ENCODE measurements at regions not wholly inside any gene's neighbourhood (a gene's known extent, or its start where the extent isn't known, plus 50 kb on each side); places are given as distances from the start of the nearest gene placed in this dataset.
"Not testable (repeated sequence)": the region's sequence is repeated elsewhere in the genome, so short reads cannot be mapped to it uniquely, and the experiment has no call there.

DNA sequence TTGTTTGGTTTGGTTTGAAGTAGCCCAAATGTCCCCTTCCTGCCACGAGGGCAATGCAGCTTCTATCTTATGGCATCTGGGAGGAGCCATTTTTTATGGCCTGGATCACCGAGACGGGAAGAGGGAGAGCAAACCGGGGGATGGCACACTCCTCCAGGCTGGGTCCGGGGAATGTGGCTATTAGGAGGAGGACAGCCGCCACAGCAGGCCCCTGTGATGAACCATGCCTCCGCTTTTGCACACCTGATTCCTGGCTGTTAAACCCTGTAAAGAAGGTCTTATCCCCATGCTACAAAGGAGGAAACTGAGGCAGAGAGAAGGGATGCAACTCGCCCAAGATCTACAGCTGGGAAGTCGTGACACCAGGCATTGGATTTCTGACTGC lies 157.6 kb downstream of the OR4M2 start:
- no peak for DNase-seq (ENCODE audit: low read depth, low spot score)
- no peak overlapping the region for H3K4me3 ChIP-seq (ENCODE audit: low read length)

DNA sequence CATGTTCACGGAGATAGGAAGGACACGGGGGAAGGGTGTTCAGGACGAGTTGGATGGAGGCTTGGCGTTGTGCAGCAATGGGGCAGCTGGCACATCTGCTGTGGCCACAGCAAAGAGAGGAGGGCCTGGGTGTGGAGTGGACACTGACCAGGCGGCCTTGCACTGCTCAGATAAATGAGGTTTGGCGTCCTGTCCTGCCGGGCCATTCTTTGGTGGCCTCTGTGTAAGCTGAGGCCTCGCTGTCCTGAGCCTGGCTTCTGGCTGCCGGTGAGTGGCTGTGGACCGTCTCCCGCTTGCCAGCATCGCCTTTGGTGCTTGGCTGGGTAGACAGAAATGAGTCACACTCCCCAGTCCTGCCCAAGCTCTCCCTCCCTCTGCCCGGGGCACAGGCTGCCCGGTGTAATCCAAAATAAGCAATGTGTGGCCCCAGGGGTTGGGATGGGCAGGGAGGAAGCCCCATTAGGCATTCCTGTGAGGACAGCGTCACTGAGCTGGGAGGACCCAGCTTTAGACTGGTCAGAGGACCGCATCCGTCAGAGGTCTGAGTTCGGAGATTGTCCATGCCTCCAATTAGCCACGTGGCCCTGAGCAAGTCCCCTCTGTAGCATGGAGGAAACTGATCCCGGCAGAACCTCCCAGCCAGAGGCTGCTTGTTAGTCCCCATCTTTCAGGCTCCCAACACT lies 158.1 kb downstream of the OR4M2 start:
- DNase-seq (ENCODE audit: low read depth, low spot score); H3K4me3 ChIP-seq (ENCODE audit: low read length): not testable (repeated sequence)

DNA sequence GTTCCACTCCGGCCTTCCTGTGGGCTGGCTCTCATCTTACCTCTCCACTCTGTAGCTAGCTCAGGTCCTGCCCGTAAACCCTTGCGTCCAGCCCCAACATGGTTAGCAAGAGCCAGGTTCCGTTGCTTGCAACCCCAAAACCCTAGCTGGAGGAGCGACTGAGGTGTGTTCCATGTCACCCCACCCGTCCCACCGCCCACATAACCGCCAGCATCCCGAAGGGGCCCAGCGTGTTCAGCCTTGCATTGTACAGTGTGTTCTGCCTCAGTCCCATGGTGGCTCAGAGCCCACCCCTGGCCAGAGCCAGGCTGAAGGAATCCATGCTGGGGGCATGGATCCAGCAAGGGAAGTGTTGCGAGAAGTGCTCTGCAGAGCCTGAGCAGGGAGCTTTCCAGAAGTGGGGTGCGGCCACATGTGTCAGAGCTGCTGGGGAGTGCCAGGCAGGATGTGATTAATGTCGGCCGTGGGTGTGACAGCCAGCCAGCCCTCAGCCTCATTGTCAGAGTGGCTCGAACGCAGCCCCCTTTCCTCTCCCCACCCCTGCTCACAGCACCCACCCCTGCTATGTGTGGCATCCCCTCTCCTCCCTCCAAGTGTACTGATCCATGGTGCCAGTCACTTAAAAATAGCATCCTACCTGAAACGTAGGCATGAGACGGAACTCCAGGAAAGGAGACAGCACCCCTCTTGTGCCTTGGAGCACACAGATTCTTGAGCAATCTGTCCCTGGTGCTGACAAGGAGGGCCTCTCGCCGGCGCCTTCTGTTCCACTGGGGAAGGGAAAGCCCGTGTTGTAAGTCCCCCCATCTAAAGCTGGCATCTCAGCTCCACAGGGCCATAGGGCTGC lies 158.9 kb downstream of the OR4M2 start:
- DNase-seq (ENCODE audit: low read depth, low spot score); H3K4me3 ChIP-seq (ENCODE audit: low read length): not testable (repeated sequence)

DNA sequence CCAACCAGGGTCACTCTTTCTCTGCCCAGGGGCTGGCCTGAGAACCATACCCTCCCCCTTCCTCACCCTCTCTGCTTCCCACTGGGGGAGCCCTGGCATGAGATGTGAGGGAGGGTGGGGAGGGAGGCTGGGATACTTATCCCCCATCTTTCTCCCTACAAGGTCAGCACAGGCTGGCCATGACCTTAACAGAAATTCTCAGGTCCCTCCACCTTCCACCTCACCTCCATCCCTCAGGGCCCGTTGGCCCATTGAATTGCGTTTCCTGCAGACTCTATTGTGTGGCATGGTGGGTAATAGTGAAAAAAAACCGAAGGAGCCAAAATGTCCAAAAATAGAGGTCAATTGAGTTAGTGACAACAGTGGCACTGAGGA lies 159.5 kb downstream of the OR4M2 start:
- DNase-seq (ENCODE audit: low read depth, low spot score), result no peak
- no peak overlapping the region for H3K4me3 ChIP-seq (ENCODE audit: low read length)

DNA sequence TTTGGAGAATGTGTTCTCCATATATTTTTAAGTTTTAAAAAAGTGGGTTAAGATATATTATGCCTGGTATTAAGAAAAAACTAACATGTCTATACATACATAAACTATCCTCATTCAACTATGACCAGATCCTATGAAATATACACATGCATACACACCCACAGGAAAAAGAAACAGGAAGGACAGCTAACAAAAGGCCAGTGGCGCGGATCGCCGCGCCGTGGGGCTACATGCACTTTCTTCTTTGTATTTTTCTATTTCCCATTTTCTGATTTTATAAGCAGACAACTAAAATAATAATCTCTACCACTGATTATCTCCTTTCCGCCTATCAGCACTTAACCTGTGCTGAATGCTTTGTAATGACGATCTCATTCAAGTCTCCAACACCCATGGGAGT lies 160.1 kb downstream of the OR4M2 start:
- no peak for DNase-seq (ENCODE audit: low read depth, low spot score)
- H3K4me3 ChIP-seq (ENCODE audit: low read length), result no peak overlapping the region

DNA sequence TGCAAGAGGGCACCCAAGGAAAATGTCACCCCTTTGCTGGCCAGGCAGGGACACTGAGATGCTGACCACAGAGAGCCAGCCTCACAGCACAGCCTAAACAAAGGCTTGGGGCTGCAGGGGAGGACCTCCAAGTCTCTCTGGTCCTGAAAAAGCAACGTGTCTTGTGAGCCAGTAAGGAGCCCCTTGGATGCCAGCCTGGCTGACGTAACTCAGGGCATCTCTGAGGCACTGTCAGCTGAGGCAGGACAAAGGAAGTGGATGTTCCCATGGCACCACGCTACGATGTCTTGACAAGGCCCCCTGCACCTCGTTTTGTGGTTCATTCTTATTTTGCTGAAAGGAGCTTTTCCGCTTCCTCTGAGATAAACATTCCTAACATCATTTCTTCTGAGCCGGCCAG lies 160.7 kb downstream of the OR4M2 start:
- DNase-seq (ENCODE audit: low read depth, low spot score), result no peak
- no peak overlapping the region for H3K4me3 ChIP-seq (ENCODE audit: low read length)

DNA sequence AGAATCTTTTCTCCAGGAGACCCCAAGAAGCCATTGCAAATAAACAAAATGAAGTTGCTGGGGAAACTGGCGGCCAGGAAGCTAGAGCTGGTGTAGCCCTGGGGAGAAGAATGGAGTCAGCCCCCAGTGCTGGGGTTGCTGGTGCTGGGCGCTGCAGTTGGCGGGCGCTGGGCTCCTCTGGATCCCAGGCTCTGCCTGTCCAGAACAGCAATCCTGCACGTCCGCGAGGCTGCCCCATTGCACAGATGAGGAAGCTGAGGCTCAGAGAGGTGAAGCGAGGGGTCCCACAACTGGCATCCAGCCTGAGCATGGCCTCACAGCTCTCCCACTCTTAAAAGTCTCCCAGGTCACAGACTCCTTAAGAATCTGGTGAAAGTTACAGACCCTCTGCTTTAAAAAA lies 161.1 kb downstream of the OR4M2 start:
- DNase-seq (ENCODE audit: low read depth, low spot score), result no peak
- H3K4me3 ChIP-seq (ENCODE audit: low read length), result no peak overlapping the region

DNA sequence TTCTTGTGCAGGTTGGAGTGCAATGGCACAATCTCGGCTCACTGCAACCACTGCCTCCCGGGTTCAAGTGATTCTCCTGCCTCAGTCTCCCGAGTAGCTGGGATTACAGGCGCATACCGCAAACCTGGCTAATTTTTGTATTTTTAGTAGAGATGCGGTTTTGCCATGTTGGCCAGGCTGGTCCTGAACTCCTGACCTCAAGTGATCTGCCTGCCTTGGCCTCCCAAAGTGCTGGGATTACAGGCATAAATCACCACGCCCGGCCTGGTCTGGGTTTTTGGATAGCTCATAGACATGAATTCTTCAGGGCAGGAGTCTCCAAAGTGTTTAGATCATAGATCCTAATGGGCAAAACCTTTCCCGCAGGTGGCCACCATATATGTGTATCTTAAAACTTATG lies 162.0 kb downstream of the OR4M2 start:
- not testable (repeated sequence) for DNase-seq (ENCODE audit: low read depth, low spot score); H3K4me3 ChIP-seq (ENCODE audit: low read length)

DNA sequence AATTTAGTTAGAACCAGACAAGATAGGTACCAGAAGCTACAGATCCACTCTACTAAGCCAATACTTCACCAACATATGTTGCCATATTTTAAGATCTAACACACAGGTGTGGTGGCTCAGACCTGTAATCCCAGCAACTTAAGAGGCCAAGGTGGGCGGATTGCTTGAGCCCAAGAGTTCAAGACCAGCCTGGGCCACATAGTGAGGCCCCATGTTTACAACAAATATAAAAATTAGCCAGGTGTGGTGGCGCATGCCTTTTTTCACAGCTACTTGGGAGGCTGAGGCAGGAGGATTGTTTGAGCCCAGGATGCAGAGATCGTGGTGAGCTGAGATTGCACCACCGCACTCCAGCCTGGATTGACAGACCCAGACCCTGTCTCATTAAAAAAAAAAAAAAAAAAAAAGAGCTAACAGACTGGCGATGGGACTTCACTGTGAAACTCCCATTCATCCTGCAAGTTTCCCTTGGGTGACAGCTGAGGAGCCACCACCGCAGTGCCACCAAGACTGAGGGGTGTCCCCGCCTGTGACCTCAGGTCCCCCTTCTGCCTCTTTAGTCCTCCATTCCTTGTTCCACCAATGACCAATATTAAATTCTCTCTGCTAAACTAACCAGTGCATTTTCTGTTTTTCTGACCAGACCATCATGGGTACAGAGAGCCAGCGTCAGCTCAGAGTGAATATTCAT lies 163.3 kb downstream of the OR4M2 start:
- DNase-seq (ENCODE audit: low read depth, low spot score), result no peak
- H3K4me3 ChIP-seq (ENCODE audit: low read length), result no peak overlapping the region

DNA sequence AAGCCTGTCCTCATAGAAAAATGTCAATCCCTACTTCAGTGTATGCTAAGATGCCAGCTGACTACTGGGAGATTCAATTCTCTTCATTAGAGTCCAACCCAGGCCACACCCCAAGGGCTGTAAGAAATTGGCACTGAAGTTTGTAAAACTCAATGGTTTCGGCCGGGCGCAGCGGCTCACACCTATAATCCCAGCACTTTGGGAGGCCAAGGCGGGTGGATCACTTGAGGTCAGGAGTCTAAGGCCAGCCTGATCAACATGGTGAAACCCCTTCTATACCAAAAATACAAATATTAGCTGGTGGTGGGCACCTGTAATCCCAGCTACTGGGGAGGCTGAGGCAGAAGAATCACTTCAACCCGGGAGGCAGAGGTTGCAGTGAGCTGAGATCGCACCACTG lies 169.2 kb downstream of the OR4M2 start:
- DNase-seq (ENCODE audit: low read depth, low spot score); H3K4me3 ChIP-seq (ENCODE audit: low read length): not testable (repeated sequence)

DNA sequence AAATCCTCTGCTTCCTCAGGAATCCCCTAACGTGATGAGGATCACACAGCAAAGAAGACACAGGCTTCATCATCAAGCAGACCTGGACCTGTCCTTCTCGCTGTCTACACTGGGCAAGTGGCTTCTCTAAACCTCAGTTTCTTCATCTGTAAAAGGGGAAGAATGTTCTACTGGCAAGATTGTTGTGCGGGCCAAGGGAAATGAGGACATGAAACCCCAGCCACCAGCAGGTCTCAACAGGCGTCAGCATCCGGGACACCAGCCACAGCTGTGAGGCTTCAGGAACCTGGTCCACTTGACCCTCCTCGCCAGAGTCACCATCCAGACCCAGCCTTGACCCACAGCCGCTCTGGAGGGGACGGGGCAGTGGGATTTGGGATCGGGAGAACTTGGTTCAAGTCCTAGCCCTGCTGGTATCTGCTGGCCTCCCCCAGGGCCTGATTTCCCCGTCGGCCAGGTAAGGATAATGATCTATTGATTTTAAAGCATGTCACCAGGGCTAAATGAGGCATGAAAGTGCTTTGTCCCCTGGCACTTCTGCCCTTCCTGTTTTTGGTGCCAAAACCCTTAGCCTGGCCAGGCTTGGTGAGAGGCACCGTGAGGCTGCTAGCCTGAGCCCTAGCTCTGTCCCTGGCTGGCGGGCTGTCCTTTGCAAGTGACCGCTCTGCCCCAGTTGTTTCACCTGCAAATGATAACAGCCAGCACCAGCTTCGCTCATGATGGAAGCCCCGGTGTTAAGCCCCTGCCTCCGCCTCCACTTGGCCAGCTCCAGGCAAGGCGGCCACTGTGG lies 170.4 kb downstream of the OR4M2 start:
- H3K4me3 ChIP-seq (ENCODE audit: low read length); DNase-seq (ENCODE audit: low read depth, low spot score): not testable (repeated sequence)

DNA sequence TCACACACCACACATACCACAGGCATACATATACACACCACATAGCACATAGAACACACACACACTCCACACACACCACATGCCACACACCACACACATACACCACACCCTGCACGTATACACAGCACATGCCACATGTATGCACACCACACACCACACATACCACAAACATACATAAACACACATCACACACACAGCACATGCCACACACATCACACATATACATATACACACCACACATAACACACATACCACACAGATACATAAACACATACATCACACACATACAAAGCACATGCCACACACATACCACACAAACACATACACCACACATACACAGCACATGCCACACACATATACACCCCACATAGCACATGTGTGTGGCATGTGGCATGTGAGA lies 171.1 kb downstream of the OR4M2 start:
- H3K4me3 ChIP-seq (ENCODE audit: low read length), result no peak overlapping the region
- DNase-seq (ENCODE audit: low read depth, low spot score), result no peak

DNA sequence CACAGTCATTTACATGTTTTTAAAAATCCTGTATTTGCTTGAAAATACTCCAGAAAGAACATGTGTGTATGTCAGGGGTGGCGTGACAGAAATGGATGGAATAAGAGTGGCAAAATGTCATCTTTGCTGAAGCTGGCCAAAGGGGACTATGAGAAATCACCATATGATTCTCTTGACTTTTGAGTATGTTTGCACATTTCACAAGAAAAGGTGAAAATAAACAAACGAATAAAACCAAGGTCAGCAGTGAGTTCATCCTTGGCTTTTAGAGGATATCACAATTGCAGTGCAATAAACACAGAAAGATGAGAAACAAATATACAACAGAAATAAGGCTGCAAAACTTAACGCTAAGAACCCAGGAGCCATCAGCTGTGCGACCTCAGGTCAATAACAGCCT lies 171.7 kb downstream of the OR4M2 start:
- DNase-seq (ENCODE audit: low read depth, low spot score); H3K4me3 ChIP-seq (ENCODE audit: low read length): not testable (repeated sequence)

DNA sequence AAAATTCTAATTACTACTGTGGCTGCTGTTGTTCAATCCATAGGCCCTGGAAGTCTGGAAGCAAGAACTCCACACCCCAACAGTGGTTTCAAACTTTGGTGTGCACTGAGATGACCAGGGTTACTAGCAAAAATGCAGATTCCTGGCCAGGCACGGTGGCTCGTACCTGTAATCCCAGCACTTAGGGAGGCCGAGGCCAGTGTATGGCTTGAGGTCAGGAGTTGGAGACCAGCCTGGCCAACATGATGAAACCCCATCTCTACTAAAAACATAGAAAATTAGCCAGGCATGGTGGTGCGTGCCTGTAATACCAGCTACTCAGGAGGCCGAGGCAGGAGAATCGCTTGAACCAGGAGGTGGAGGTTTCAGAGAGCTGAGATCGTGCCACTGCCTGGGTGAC lies 172.2 kb downstream of the OR4M2 start:
- not testable (repeated sequence) for H3K4me3 ChIP-seq (ENCODE audit: low read length)

DNA sequence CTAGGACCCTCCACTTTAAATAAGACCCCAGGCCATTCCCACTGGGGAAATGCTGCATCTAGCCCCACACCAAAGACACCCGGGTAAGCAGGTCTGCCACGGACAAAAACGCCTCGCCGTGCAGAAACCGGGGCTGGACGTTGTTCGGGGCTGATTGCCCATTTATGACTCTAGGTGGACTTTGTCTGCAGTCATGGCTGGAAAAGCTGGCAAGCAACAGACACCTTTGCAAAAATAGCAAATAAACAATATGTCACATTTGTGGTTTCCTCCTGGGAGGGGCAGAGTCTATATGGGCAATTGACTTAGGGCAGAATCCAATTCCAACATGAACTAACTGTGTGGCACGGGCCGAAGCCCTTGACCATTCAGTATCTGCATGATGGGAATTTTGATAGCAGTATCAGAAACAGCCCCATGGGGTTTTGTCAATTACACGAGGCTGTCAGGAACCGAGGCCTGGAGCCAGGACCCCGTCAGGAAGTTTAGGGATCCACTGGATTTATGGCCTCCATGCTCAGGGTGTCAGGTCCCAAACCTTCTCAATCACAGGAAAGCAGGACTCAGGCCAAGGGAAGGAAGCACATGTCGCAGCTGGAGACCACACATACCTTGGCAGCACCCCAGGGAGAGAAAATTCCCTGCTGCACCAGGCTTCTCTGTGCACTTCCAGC lies 172.8 kb downstream of the OR4M2 start:
- not testable (repeated sequence) for DNase-seq (ENCODE audit: low read depth, low spot score); H3K4me3 ChIP-seq (ENCODE audit: low read length)

More for the DNA sequence above, 172.2 kb downstream of the OR4M2 start:
- not testable (repeated sequence) for DNase-seq (ENCODE audit: low read depth, low spot score)

DNA sequence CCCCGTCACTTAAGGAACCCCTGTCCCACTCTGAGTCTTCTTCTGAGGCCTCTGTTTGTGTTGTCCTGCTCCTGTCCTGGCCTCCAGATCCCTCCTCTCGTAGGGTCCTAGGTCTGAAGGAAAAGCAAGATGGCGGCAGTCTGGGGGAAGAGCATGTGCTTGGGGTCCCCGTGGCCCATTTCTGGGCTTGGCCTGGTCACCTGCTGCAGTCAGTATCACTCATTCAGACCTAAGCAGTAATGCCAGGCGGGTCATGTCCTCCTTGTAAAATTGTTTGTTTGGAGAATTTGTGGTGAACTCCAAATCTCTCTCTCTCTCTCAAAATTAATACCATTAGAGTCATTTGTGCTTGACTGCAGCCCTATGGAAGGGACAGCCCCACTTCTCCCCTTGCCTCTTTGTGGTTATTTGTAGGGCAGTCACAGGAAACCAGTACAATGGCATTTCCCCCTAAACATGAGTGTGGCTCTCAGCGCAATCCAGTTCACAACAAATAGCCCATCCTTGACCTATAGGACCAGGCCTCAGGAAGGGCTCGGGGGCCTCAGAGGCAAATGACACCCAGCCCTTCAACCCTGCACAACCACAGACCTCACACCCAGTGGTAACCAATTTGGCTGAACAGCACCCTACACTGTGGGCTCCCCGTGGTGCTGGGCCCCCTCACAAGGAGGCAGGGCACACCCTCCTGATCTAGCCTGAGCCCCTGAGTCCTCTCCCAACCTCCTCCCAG lies 173.5 kb downstream of the OR4M2 start:
- no peak for DNase-seq (ENCODE audit: low read depth, low spot score)
- no peak overlapping the region for H3K4me3 ChIP-seq (ENCODE audit: low read length)

DNA sequence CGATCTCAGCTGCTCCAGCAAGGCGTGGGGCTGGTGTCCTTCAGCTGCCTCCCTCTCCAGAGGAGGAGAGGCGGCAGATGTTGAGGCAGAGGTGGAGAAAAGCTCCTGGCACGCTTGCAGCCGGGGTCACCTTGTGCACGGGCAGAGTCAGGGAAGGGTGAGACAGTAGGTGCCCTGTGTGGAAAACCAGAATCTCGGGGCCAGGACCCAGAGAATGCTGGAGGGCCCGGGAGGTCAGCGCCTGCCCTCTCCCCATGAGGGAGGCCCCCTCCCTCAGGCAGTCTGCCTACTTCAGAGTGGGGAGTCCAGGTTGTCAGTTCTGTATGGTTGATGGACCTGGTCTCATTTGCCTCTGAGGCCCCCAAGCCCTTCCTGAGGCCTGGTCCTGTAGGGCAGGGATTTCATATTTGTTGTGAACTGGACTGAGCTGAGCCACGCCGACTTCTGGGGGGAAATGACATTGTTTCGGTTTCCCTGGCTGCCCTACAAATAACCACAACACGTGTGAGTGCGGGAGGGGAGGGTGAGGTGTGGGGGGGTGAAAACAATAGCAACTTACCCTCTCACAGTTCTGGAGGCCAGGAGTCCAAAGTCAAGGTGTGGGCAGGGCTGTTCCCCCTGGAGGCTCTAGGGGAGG lies 174.2 kb downstream of the OR4M2 start:
- not testable (repeated sequence) for H3K4me3 ChIP-seq (ENCODE audit: low read length); DNase-seq (ENCODE audit: low read depth, low spot score)

DNA sequence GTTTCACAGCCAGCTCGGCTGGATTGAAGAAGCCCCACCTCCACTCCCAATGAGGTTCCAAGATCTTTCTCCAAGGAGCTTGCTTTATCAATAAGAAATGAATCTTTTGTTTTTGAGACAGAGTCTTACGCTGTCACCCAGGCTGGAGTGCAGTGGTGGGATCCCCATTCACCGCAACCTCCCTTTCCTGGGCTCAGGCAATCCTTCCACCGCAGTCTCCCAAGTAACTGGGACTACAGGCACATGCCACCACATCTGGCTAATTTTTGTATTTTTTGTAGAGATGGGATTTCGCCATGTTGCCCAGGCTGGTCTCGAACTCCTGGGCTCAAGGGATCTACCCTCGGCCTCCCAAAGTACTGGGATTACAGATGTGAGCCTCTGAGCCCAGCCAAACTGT lies 175.3 kb downstream of the OR4M2 start:
- not testable (repeated sequence) for DNase-seq (ENCODE audit: low read depth, low spot score); H3K4me3 ChIP-seq (ENCODE audit: low read length)
